Ureter (tissue), 1 donor: ENCODE measurements at regions not wholly inside any gene's neighbourhood (a gene's known extent, or its start where the extent isn't known, plus 50 kb on each side); places are given as distances from the start of the nearest gene placed in this dataset.

Experiments used
- DNase-seq: peaks from one replicate; pipeline ENCODE4 v3.0.0-alpha.2; 2020; ENCODE audit warnings: low spot score
- donor health status: DM: yes; HTN: yes; CAD: no.

DNA sequence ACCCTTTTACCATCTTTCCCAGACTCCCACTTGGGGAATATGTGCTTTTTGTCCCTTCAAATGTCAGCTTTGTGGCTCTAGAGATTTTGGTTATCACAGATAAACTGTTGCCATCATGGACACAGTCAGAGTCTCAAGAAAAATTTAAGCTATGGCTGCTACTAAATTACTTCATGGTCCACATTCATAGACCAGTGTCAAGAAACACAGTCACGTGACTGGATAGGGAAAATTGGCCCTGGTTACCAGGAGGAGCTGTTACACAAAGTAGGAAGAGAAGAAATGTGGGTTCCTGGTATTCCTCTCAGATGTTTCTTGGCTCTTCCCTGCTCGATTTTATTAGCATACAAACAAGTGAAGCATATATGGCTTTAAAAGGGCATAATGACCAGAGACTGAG lies 348.9 kb downstream of the NDFIP2 start:
- no peak for DNase-seq

DNA sequence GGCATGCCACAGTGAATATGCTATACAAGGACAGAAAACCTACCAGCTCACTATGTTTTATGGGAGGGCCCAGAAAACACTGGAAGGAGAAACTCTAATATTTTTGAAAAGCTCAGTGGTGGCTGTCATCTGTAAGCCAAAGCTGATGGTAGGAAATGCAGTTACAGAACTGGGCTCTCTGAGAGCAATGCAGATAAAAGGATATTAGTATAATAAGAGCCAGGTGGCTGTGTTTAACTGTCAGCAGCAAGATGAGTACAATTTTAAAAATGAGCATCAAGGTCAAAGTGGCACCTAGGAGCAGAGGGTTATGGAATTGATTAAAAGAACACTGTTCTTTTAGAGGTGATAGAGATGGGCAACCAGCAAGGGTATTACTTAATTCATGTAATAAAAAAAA lies 345.0 kb downstream of the NDFIP2 start:
- no peak for DNase-seq

DNA sequence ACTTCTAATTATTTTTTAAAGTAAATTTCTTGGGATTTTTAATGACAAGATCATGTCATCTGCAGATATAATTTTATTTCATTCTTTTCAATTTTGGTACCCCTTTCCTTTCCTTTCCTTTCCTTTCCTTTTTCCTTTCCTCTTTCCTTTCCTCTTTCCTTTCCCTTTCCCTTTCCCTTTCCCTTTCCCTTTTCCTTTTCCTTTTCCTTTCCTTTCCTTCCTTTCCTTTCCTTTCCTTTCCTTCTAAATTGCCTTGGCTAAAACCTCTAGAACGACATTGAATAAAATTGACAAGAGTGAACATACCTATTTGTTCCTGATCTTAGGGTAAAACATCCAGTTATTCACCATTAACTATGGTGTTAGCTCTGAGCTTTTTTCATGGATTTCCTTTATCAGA lies 334.1 kb downstream of the NDFIP2 start:
- no peak for DNase-seq

DNA sequence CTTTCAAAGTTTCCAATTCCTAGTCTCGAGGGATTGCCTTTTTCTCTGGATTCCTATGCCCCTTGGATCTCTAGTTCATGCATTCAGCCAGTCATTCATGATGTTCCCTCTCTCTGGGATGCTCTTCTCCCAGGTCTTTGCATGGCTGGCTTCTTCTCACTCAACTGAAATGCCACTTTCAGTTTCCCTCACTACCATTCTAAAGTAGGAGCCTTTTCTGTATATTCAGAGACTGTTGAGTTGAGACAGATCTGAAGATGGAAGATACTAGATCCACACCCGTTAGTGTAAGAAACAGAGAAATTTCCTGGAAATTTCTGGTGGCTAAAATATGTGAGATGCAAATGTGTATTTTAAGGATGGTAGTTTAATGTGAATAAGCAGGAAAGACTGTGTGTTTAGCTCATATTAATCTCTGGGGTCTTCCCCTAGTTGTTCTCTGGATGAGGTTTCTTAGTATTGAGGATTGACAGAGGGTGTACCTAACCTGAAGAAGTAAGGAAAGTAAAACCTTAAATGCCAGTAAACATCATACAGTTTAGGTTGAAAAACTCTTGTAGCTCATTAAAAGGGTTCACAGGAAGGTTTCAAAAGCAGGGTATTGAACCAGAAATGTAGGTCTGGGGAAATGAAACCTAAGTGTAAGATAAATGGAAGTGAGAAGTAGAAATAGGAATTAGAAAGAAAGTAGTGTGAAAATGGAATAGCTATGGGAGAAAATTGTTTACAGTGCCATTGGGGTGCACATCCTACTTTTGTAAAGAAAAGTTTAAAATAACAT lies 331.3 kb downstream of the NDFIP2 start:
- no peak for DNase-seq

DNA sequence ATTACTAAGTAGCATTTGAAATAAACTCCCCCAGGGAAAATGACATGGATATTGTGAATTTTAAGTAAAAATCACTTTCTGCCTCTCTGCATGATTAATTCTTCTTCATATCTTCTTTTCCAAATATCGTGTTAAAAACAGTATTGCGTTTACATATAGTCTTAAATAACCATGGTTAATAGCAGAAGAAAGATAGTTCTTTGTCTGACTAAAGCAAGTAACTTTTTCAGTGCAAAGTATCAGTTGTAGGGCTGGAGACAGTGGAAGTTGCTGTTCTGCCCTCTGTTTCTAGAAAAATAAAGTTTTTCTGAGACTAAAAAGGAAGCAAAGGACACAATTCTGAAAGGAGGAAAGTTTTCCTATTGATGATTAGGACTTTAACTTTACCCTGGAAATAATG lies 330.2 kb downstream of the NDFIP2 start:
- DNase-seq, result no peak

DNA sequence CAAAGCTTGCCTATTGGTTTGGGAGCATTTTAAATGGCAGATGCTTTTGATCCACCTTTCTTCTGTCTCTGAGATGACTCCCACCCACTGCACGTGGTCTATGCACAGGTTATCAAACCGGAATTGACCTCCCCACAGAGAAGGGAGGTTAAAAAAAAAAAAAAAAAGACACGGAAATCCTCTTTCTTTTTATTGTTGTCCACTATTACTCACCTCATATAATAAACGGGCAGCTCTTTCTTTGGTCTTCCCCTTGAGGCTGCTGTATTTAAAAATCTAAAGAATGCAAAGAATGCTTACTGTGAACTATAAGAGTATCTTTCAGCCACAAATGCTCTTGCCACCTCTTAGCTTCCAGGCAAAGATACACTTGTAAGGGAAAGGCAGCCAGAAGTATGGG lies 329.7 kb downstream of the NDFIP2 start:
- DNase-seq, result no peak

DNA sequence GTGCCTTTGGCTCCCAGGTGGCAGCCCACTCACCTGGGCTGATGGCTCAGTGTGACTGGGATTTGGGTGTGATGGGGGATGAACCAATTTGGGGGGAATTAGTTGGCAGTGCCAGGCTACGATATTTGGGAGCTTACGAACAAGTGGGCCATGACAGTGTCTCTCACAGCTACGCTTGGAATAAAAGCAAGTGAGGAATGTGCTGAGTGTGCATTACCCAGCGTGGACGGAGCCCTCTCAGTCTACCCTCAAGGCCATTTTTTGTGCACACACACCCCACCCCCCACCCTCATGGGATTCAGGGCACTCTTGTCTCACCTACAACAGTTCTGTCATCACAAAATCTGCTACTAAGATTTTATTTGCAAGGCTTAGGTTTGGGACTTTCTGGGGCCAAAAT lies 329.1 kb downstream of the NDFIP2 start:
- no peak for DNase-seq

DNA sequence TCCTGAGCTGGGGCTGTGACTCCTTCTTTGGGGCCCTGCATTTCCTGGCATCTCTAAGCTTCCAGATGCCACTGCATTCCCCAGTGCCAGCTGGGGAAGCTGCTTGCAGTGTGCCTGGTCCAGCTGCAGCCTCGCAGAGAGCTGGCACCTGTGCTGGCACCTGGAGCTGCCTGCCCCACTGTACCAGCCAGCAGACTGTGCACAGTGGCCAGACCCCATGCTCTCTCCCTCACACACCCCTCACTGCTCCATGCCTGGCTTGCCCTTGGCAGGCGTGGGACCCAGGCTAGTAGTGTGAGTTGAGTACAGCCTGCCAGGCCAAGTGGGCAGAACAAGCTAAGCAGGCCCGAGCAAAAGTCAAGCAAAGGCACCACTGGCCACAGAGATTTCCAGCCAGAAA lies 327.5 kb downstream of the NDFIP2 start:
- DNase-seq, result no peak

DNA sequence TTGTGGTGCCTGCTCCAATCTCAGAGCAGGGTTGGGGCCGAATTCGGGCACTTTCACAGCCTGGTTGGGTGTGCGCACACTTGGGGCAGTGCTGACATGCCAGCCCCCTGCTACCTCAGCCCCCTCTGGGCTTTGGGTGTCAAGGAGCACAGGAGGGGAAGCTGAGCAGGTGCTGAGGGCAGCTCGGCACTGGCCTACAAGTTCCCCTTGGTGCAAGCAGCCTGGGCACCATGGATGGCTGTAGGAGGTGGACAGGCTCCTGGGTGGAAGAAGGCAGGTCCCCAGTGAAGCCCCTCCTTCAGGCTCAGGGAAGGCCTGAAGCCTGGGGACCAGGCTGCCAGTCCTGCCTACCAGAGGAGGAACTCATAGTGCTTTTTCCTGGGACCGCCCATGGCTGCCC lies 326.6 kb downstream of the NDFIP2 start:
- no peak for DNase-seq

DNA sequence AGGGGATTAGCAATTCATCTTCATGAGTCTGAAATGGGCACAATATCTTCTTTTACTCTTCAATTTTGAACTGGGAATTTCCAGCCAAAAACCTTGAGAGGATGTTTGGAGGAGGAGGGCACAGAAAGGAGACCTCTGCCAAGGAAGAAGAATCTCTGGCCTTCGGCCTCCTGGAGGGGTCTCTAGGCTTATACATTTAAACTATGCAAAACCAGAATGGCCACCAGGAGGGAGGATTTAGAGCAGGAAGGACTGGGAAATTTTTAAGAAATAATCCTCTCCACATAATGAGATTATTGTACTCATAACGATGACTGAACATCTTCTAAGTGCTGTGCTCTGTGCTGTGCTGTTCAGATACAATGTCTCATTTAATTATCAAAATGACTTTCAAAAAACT lies 325.9 kb downstream of the NDFIP2 start:
- no peak for DNase-seq

DNA sequence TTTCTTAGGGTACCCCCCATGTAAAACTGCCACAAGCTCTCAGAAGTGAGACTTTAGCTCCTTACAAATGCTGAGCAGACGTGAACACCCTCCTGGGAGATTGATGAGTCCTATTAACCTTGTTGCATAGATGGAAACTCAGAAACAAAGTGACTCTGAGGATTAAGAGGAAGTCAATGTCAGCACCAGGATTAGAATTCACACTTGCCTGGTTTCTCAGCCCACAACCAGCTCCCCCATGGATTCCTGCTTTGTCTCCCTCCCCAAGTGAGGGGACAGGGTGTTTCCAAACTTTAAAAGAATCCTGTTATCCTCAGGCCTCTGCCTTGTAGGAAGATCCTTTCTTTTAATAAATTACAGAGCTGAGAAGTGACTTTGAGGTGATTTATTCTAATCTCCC lies 324.4 kb downstream of the NDFIP2 start:
- DNase-seq, result no peak

DNA sequence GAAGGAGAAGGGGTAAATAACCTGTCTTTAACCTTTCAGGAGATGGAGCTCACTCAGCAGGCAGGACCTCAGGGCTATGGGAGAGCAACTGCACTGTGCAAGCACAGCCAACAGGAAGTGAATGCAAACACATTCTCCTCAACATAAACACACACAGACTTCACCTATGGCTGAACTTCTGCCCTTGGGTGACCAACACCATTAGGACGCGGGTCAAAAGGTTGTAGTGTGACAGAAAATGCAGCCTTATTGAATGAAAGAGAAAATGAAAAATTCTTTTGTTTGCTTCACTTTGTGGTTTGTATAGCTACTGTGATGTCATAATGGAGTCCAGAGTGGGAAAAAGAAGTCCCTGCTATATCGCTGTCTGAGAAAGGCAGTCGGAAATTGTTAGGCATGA lies 323.0 kb downstream of the NDFIP2 start:
- no peak for DNase-seq

DNA sequence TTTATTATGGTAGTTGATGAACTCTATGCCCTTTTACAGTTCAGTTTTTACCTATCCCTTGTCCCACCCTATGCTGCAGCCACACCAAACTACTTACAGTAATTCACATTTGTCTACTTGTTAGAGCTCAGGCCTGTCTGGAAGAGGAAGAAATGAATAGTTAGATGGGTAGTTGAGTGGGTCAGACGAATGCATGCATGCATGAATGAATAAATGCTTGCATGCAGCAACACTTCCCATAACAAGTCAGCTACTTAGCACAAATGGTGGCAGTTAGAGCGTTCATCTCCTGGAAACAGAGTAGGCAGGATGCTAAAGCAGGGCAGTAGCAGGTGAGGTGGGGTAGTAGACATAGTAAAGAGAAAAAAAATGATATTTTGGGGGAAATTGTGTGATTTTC lies 322.3 kb downstream of the NDFIP2 start:
- no peak for DNase-seq

DNA sequence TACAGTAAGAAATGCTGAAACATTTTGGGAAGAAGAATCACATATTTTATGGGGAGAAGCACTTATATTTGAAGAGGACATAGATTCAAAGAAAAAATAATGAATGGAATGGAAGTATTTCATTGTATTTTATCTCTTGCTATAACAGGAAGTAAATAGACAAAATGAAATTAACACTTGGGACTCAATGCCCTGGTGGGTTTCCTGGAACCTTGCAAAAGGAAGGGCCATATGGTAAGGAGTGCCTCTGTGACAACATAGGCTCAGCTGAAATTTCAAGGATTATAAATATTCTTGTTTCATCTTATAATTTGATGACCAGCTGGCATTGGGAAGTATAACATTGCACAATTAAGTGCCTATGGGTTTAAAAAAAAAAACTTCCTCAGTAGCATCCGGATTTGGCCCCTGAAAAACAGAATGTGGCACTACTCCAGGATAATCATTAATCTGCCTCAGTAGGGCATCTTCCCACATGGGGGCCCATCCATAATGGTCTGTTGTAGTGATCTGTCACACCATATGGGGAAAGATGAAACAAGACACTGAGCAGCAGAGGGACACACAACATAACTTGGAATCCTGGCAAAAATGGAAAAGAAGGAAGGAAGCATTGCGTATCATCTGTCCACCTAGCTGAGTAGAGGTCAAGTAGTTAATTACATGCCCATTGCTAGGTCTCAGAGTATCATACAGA lies 321.6 kb downstream of the NDFIP2 start:
- no peak for DNase-seq

DNA sequence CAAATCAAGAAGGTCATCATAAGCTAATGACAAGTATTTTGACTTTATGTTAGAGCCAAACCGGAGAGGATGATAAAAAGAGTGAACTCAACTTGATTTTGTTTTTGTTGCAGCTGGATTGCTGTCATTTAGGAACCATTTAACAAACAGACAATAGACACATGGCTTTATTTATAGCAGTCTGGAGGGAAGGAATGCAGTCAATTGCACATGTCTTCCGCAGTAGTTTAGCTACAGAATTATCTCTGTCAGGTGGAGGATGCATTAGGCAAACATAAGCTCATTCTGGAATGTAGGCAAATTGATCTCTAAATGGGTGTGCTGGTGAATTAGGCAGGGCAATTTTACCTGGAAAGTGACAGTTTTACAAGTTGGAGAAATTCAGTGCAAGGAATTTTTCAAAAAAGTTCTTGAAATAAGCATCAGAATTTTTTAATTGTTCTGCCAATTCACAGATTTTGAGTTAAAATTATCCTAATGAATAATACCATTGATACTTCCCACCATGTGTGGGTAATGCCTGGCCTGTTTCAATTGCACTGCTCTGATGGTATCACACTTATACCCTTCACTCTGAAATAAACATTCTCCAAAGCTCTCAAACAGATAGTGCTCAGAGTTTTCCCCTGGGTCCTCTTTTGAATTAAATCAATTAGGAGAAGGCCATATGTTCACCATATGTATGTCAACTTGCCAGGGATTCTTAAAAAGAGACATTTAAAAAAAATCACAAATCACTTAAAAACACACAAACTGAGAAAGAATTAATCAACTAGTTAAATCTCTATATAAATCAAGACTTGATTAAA lies 318.3 kb downstream of the NDFIP2 start:
- no peak for DNase-seq

DNA sequence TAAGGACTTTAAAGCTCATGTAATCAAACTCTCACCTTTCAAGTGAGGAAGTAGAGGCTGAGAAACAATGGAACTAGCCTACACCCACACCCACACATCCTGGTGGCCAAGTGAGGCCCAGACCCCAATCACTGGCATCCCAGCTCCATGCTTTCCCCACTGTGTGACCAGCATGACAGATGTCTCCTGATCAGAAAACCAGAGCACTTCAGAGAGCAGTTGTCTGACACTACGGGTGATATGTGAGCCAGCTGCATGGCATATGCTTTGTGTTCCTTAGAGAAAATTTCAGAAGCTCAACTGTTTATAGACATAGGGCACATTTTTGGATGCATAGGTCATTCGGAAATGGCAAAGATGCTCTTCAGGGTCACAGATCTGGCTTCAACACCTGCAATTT lies 315.2 kb downstream of the NDFIP2 start:
- no peak for DNase-seq

DNA sequence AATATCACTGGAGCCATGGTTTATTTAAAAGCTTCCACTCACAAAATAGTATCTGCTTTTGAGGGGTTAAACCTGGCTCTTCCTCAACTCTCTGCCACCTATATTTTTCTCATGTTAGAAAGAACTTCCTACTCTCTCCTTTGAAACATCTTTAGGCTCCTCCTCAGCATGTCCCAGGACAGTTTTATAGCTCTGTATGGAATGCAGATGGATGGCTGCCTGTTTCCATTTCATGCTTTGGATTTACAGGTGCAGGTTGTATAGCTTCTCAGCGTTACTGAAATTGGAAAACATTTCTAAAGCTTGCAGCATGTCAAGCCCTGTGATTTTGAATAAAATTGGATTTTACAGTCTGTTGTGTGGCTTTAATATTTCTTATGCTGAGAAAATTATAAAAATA lies 314.0 kb downstream of the NDFIP2 start:
- DNase-seq, result no peak

DNA sequence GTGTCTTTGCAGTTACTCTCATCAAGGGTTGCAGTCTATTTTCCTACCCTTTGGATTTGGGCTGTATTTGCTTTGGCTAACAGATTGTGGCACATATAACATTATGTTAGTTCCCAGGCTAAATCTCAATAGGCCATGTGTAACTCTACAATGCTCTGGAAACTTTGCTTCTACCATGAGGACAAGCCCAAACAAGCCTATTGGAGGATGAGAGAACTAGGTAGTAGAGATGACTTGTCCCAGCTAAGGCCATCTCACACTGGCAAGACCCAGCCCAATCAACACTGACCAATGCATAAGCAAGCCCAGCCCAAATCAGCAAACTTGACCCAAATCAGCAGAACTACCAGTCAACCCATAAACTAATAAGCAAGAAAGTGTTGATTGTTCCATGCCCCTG lies 311.8 kb downstream of the NDFIP2 start:
- no peak for DNase-seq

DNA sequence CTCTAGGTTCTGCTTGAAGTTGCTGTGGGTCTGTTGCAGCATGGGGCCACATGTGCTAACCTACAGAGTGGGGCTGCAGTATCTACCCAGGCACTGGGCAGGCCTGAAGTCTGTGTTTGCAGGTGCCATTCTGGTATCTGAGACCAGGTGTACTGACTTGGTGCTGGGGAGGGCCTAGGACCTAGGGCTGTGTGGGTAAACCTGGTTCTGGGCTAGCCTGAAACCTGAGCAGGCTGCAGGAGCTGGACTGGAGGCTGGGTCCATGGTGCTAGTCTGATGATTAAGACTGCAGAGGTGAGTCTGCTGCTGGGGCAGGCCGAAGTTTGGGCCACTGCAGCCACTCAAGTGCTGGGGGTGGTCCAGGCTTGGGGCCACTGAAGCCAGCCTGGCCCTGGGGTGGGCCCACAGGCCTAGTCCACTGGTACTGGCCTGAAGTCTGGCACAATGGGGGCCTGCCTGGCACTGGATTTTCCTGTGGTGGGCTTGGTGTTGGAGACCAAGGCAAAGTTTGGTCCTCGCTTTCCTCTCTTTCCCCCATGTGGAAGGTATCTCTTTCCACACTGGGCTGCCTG lies 310.6 kb downstream of the NDFIP2 start:
- no peak for DNase-seq

DNA sequence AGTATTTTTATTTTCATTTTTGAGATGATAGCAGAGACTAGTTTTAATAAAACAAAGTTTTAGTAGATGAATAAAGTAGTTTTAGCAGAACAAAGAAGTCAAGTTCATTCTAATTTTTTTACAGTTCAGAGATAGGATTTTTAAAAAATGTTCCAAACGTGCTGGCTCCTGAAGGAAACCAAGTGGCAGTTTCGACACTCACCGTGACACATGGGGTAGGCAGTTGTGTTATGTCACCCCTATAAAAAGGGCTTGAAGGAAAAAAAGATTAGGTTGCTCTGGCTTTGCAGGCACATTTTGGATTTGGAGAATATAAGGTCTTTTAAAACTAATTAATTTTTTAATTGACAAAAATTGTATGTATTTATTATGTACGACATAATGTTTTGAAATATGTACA lies 305.2 kb downstream of the NDFIP2 start:
- no peak for DNase-seq

DNA sequence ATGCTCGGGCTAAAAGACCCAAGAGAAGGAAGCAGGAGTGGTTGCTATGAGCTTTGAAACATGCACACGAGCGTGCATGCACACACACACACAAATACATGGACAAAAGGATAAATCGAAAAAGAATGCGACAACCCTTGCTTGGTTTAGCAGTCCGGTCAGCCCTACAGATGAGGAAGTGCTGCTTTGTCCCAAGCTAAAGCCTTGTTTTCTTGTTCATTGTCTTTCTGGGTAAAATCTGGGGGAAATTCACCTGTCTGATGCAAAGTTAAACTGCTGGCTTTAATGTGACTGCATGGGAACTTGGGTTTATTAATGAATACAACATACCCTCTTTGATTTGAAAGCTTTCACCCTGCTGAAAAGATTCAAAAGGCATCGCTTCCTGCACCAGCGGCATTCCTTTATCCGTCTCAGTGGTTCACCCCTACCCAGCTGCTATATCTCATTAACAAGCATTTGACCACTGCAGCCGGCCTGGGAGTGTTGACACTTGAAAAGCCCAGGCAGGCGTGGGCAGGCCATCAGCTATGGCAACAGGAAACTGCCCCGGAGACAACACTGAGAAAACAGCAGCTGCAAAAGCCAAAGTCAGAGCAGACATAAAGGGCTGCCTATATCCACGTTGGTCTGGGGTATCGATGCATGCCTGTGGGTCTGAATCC lies 301.7 kb downstream of the NDFIP2 start:
- peak; percentile 54 for DNase-seq
